HCT116 (cell line): ENCODE measurements at regions not wholly inside any gene's neighbourhood (a gene's known extent, or its start where the extent isn't known, plus 50 kb on each side); places are given as distances from the start of the nearest gene placed in this dataset.

Source experiments
- ATAC-seq: fragments of 200-7000 bp; cut with Tn5 transposase; 2 replicates; pipeline ENCODE4 v1.9.1; 2020; ENCODE audit warnings: mild to moderate bottlenecking, moderate library complexity
- BruUV-seq: library from RNA; stranded (reverse); fragments of 400-500 nt; replicated peaks from 2 replicates; lab custom pipeline; 2021; lab: Mats Ljungman, UMichigan
- CTCF ChIA-PET: fragments of 300-600 bp; sonication (Branson Sonifier 250); formaldehyde crosslinking; loops from one replicate; lab custom pipeline; 2021; ENCODE audit warnings: antibody characterized with exemption; lab: Charles Lee
- POLR2A ChIA-PET: fragments of 300-600, 350-600 bp; sonication (Branson Sonifier 250); formaldehyde crosslinking; loops from one replicate; lab custom pipeline; 2021; ENCODE audit warnings: antibody characterized with exemption; lab: Charles Lee
- RAD21 ChIA-PET, 2 experiments: fragments of 300-600 bp; sonication (Branson Sonifier 250); formaldehyde crosslinking; loops; one replicate each; lab custom pipeline; 2023; ENCODE audit warnings: low total read pairs in 2 of 2; ENCODE audit not compliant: uncharacterized antibody in 2 of 2, unreplicated experiment in 2 of 2, low non-redundant PET in 1 of 2; lab: Charles Lee
- DNase-seq: peaks from one replicate; pipeline ENCODE4 v3.0.0-alpha.2; 2010; ENCODE audit warnings: low read depth, low spot score
- H2AFZ ChIP-seq: fragments of 200-600 bp; shearing (Covaris generic), sonication (generic); 2 replicates; pipeline ENCODE4 v1.6.1; 2017; ENCODE audit warnings: low read depth, mixed run types, mixed read lengths, antibody characterized with exemption, low read length; ENCODE audit not compliant: poor library complexity, severe bottlenecking
- H3K27ac ChIP-seq: 2 replicates; pipeline ENCODE4 v1.5.1; 2012; ENCODE audit warnings: low read depth, low read length
- H3K27me3 ChIP-seq: fragments of 200-600 bp; sonication (generic); 2 replicates; pipeline ENCODE4 v1.6.1; 2016; ENCODE audit warnings: mixed run types, low read length, mixed read lengths; ENCODE audit not compliant: insufficient read depth
- H3K36me3 ChIP-seq, 2 experiments: fragments of 200-500 bp in 1 of 2; fragments of 200-600 bp in 1 of 2; sonication (Bioruptor generic) in 1 of 2; sonication (generic) in 1 of 2; 2 replicates each; pipeline versions ENCODE4 v1.5.1 to v1.6.1; 2014 to 2016; ENCODE audit warnings: low read length in 2 of 2, inconsistent platforms in 1 of 2, mixed read lengths in 1 of 2, mixed run types in 1 of 2; ENCODE audit not compliant: insufficient read depth in 2 of 2, control insufficient read depth in 1 of 2
- H3K4me1 ChIP-seq, 2 experiments: fragments of 200-600 bp in 1 of 2; sonication (generic) in 1 of 2; 2 replicates each; pipeline versions ENCODE4 v1.5.1 to v1.6.1; 2012 to 2017; ENCODE audit warnings: low read length in 2 of 2, inconsistent platforms in 1 of 2, mild to moderate bottlenecking in 1 of 2, mixed read lengths in 1 of 2, mixed run types in 1 of 2, moderate library complexity in 1 of 2; ENCODE audit not compliant: insufficient read depth in 2 of 2, control insufficient read depth in 1 of 2
- H3K4me2 ChIP-seq: fragments of 200-600 bp; sonication (generic); 2 replicates; pipeline ENCODE4 v1.6.1; 2017; ENCODE audit warnings: mixed run types, low read length, mixed read lengths
- H3K4me3 ChIP-seq, 2 experiments: fragments of 200-600 bp in 1 of 2; sonication (generic) in 1 of 2; replicated peaks in 1 of 2; 2 replicates each; pipeline ENCODE4 v1.5.1; 2011 to 2016; ENCODE audit warnings: low read length in 2 of 2, control low read depth in 1 of 2, low read depth in 1 of 2, mild to moderate bottlenecking in 1 of 2, mixed read lengths in 1 of 2, mixed run types in 1 of 2
- H3K79me2 ChIP-seq: fragments of 200-600 bp; sonication (generic); 2 replicates; pipeline ENCODE4 v1.6.1; 2017; ENCODE audit warnings: mild to moderate bottlenecking, mixed run types, low read length, moderate library complexity, mixed read lengths; ENCODE audit not compliant: insufficient read depth
- H3K9ac ChIP-seq: fragments of 200-600 bp; sonication (generic); 2 replicates; pipeline ENCODE4 v1.6.1; 2016; ENCODE audit warnings: low read length, mixed read lengths
- H3K9me2 ChIP-seq: fragments of 200-600 bp; sonication (generic), shearing (Covaris generic); 2 replicates; pipeline ENCODE4 v1.6.1; 2017; ENCODE audit warnings: mixed run types, mild to moderate bottlenecking, moderate library complexity; ENCODE audit not compliant: insufficient read depth
- H3K9me3 ChIP-seq, 2 experiments: fragments of 200-500 bp in 1 of 2; fragments of 200-600 bp in 1 of 2; sonication (Bioruptor generic) in 1 of 2; sonication (generic) in 1 of 2; 2 replicates each; pipeline ENCODE4 v1.6.1; 2014 to 2017; ENCODE audit warnings: low read length in 2 of 2, mixed read lengths in 2 of 2, inconsistent platforms in 1 of 2, low read depth in 1 of 2, mild to moderate bottlenecking in 1 of 2, mixed run types in 1 of 2, moderate library complexity in 1 of 2; ENCODE audit not compliant: control insufficient read depth in 1 of 2, insufficient read depth in 1 of 2
- H4K20me1 ChIP-seq: fragments of 200-600 bp; sonication (generic), shearing (Covaris generic); 2 replicates; pipeline ENCODE4 v1.6.1; 2017; ENCODE audit warnings: mixed run types, mild to moderate bottlenecking, moderate library complexity; ENCODE audit not compliant: insufficient read depth
- ATF3 ChIP-seq: IDR thresholded peaks from 2 replicates; pipeline ENCODE4 v1.6.1; 2012
- CBX3 ChIP-seq: IDR thresholded peaks from 2 replicates; pipeline ENCODE4 v1.6.1; 2012; ENCODE audit warnings: low read depth
- CEBPB ChIP-seq: IDR thresholded peaks from 2 replicates; pipeline ENCODE4 v1.6.1; 2012; ENCODE audit warnings: low read depth
- CTCF ChIP-seq, 3 experiments: fragments of 200-600 bp in 1 of 3; sonication (generic) in 1 of 3; IDR thresholded peaks in 2 of 3; conservative IDR thresholded peaks in 1 of 3; 2 replicates each; pipeline ENCODE4 v1.5.1; 2012 to 2017; ENCODE audit warnings: low read depth in 2 of 3, low read length in 2 of 3, antibody characterized with exemption in 1 of 3, borderline replicate concordance in 1 of 3, control low read depth in 1 of 3, mild to moderate bottlenecking in 1 of 3, mixed read lengths in 1 of 3, mixed run types in 1 of 3, moderate library complexity in 1 of 3; ENCODE audit not compliant: insufficient read depth in 1 of 3
- EGR1 ChIP-seq: IDR thresholded peaks from 2 replicates; pipeline ENCODE4 v1.6.1; 2012; ENCODE audit warnings: low read depth
- ELF1 ChIP-seq: IDR thresholded peaks from 2 replicates; pipeline ENCODE4 v1.6.1; 2012; ENCODE audit warnings: low read depth, borderline replicate concordance
- EZH2 ChIP-seq: fragments of 200-600 bp; sonication (generic); IDR thresholded peaks from 2 replicates; pipeline ENCODE4 v1.6.1; 2017; ENCODE audit warnings: antibody characterized with exemption, mixed run types
- EZH2phosphoT487 ChIP-seq: fragments of 200-600 bp; IDR thresholded peaks from 2 replicates; pipeline ENCODE4 v1.6.1; 2018; ENCODE audit warnings: antibody characterized with exemption, borderline replicate concordance
- FOSL1 ChIP-seq: IDR thresholded peaks from 2 replicates; pipeline ENCODE4 v1.6.1; 2012; ENCODE audit warnings: low read depth
- MAX ChIP-seq: IDR thresholded peaks from 2 replicates; pipeline ENCODE4 v1.6.1; 2012
- POLR2A ChIP-seq: IDR thresholded peaks from 2 replicates; pipeline ENCODE4 v1.7.0; 2011; ENCODE audit warnings: borderline replicate concordance; ENCODE audit not compliant: insufficient read depth, insufficient read length; ENCODE audit errors: extremely low read depth
- POLR2AphosphoS5 ChIP-seq: IDR thresholded peaks from 2 replicates; pipeline ENCODE4 v1.6.1; 2011; ENCODE audit warnings: mild to moderate bottlenecking, low read depth, low read length, moderate library complexity
- RAD21 ChIP-seq: IDR thresholded peaks from 2 replicates; pipeline ENCODE4 v1.6.1; 2012; ENCODE audit warnings: low read depth, mild to moderate bottlenecking
- SIN3A ChIP-seq: IDR thresholded peaks from 2 replicates; pipeline ENCODE4 v1.6.1; 2012; ENCODE audit warnings: low read depth
- SP1 ChIP-seq: IDR thresholded peaks from 2 replicates; pipeline ENCODE4 v1.6.1; 2012; ENCODE audit warnings: low read depth
- TCF7L2 ChIP-seq: IDR thresholded peaks from 2 replicates; pipeline ENCODE4 v1.7.0; 2011; ENCODE audit warnings: borderline replicate concordance, inconsistent platforms; ENCODE audit not compliant: insufficient read depth, insufficient read length; ENCODE audit errors: extremely low read depth
- YY1 ChIP-seq: IDR thresholded peaks from 2 replicates; pipeline ENCODE4 v1.6.1; 2011; ENCODE audit warnings: low read length, low read depth, moderate library complexity, mild to moderate bottlenecking; ENCODE audit not compliant: insufficient replicate concordance; ENCODE audit errors: extremely low read depth
- ZFX ChIP-seq: fragments of 450-650 bp; IDR thresholded peaks from 2 replicates; pipeline ENCODE4 v1.6.1; 2017
- ZNF274 ChIP-seq: fragments of 200-500 bp; sonication (Bioruptor generic); IDR thresholded peaks from 2 replicates; pipeline ENCODE4 v1.6.1; 2014; ENCODE audit warnings: mild to moderate bottlenecking, low read depth, low read length, inconsistent platforms
- intact Hi-C: fragments of 100-400 bp; cut with micrococcal nuclease; formaldehyde crosslinking; loops from 2 replicates; pipeline ENCODE4 v1.10.0; 2022

- Histone ChIP-seq H3K27me3 (no peaks in the 10 kb centered on the region), H2AFZ (no peak overlapping the region), H3K36me3 (no peaks in the 10 kb centered on the region), H4K20me1 (no peaks in the 10 kb centered on the region), H3K4me3 (no peak overlapping the region), H3K4me1 (no peaks in the 10 kb centered on the region), H3K9me3 (no peaks in the 10 kb centered on the region)
- POLR2A ChIA-PET, result no interaction called here
- DNase-seq, result no peak
- CTCF ChIA-PET, result no interaction called here
- RAD21 ChIA-PET, result no interaction called here
- TF ChIP-seq MAX (no peak), POLR2A (no peak), CEBPB (no peak), EGR1 (no peak), EZH2phosphoT487 (no peak), ATF3 (no peak), TCF7L2 (no peak), ELF1 (no peak), SIN3A (no peak), SP1 (no peak), CBX3 (no peak), POLR2AphosphoS5 (no peak), YY1 (no peak), ZFX (no peak), RAD21 (no peak), FOSL1 (no peak), EZH2 (no peak), ZNF274 (no peak), CTCF (IDR thresholded peaks at IDR 0.05 in 2 of 3, conservative IDR thresholded peaks at IDR 0.05 in 1 of 3; ENCODE audit: borderline replicate concordance in 1 of 3, insufficient read depth in 1 of 3, low read depth in 2 of 3, low read length in 2 of 3) (no peak)
- TF ChIP-seq, all 23 proteins: peak for 0
- Histone ChIP-seq H3K4me2 (no peak overlapping the region), H3K27ac (no peak overlapping the region), H3K9ac (no peak overlapping the region), H3K79me2 (no peaks in the 10 kb centered on the region), H3K9me2 (no peaks in the 10 kb centered on the region)
- ATAC-seq, result no peak
- intact Hi-C loops, result no loop called here
- no TSS peak for BruUV-seq
These were observed 963.3 kb downstream of the NLGN4X start for GRCh38 chrX:5265324-5265850.
